ENCODE measurements at regions not wholly inside any gene's neighbourhood (a gene's known extent, or its start where the extent isn't known, plus 50 kb on each side); places are given as distances from the start of the nearest gene placed in this dataset.
"Not testable (repeated sequence)": the region's sequence is repeated elsewhere in the genome, so short reads cannot be mapped to it uniquely, and the experiment has no call there.

- FAIRE-seq: no peak
Observed at GRCh38 chr9:15113288-15113687, 193.7 kb downstream of the TTC39B start.

GRCh38 chr9:15111071-15111470 lies 195.9 kb downstream of the TTC39B start:
- no peak for FAIRE-seq

- no peak for FAIRE-seq
Observed at GRCh38 chr9:15104826-15105420, 194.7 kb upstream of the FREM1 start.

- FAIRE-seq: no peak
Observed at GRCh38 chr9:15103290-15103689, 193.1 kb upstream of the FREM1 start.

- no peak for FAIRE-seq
Observed at GRCh38 chr9:15101095-15101494, 190.9 kb upstream of the FREM1 start.

- FAIRE-seq: no peak
Observed at GRCh38 chr9:15100571-15100970, 190.3 kb upstream of the FREM1 start.

- no peak for FAIRE-seq
Observed at GRCh38 chr9:15096972-15097371, 186.7 kb upstream of the FREM1 start.

GRCh38 chr9:15086778-15087324 lies 176.6 kb upstream of the FREM1 start:
- FAIRE-seq: no peak

- FAIRE-seq: no peak
Observed at GRCh38 chr9:15086156-15086763, 176.0 kb upstream of the FREM1 start.

GRCh38 chr9:15081021-15081753 lies 171.0 kb upstream of the FREM1 start:
- FAIRE-seq: no peak

- no peak for FAIRE-seq
Observed at GRCh38 chr9:15080401-15080800, 170.2 kb upstream of the FREM1 start.

- FAIRE-seq: no peak
Observed at GRCh38 chr9:15079989-15080388, 169.8 kb upstream of the FREM1 start.

- FAIRE-seq: no peak
Observed at GRCh38 chr9:15077946-15078729, 167.9 kb upstream of the FREM1 start.

GRCh38 chr9:15073620-15074019 lies 163.4 kb upstream of the FREM1 start:
- no peak for FAIRE-seq

- peak; percentile 61 for FAIRE-seq
Observed at GRCh38 chr9:15070716-15071115, 160.5 kb upstream of the FREM1 start.

GRCh38 chr9:15069106-15069505 lies 158.9 kb upstream of the FREM1 start:
- FAIRE-seq: no peak

GRCh38 chr9:15068261-15068660 lies 158.0 kb upstream of the FREM1 start:
- peak; percentile 14 for FAIRE-seq

- no peak for FAIRE-seq
Observed at GRCh38 chr9:15059003-15059402, 148.8 kb upstream of the FREM1 start.

GRCh38 chr9:15058236-15058635 lies 148.0 kb upstream of the FREM1 start:
- no peak for FAIRE-seq

GRCh38 chr9:15055284-15055683 lies 145.1 kb upstream of the FREM1 start:
- not testable (repeated sequence) for FAIRE-seq

- no peak for FAIRE-seq
Observed at GRCh38 chr9:15048772-15049171, 138.5 kb upstream of the FREM1 start.

- no peak for FAIRE-seq
Observed at GRCh38 chr9:15047028-15047551, 136.9 kb upstream of the FREM1 start.

- FAIRE-seq: no peak
Observed at GRCh38 chr9:15033316-15033715, 123.1 kb upstream of the FREM1 start.

Measured in colon (tissue), 2 donors.